CD4-positive, alpha-beta T cell treated with Interleukin-15 for 4 hours (primary cell): ENCODE measurements at regions not wholly inside any gene's neighbourhood (a gene's known extent, or its start where the extent isn't known, plus 50 kb on each side); places are given as distances from the start of the nearest gene placed in this dataset.
A peak's percentile ranks its signal among the peaks of the same experiment; 100 is the strongest.

Source experiments
- DNase-seq: peaks from one replicate; pipeline ENCODE4 v3.0.0-alpha.2; 2020; ENCODE audit warnings: low spot score

GRCh38 chr2:7971841-7972240 is 710.0 kb upstream of the ID2 start:
- DNase-seq = no peak

GRCh38 chr2:7972670-7973069 is 709.2 kb upstream of the ID2 start:
- DNase-seq = no peak

- no peak for DNase-seq
These were observed 707.9 kb upstream of the ID2 start for GRCh38 chr2:7973801-7974480.

DNA sequence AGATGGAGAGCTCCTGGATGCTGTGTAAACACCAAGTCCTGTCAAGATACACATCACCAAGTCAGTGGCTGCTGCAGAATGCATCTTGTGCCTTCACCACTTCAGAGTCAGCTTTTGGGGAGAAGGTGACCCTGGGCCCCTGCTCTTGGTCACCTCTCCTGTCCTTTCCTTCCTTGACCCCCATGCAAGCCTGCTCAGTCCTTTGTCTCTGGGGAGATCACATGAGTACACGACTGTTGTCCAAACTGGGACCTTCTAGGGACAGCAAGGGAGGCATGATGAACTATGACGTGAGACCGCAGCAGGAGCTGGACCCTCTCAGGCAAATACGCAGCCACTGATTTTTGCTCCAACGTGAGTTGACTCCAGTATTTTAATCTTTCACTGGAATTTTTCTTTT is 706.9 kb upstream of the ID2 start:
- no peak for DNase-seq

DNA sequence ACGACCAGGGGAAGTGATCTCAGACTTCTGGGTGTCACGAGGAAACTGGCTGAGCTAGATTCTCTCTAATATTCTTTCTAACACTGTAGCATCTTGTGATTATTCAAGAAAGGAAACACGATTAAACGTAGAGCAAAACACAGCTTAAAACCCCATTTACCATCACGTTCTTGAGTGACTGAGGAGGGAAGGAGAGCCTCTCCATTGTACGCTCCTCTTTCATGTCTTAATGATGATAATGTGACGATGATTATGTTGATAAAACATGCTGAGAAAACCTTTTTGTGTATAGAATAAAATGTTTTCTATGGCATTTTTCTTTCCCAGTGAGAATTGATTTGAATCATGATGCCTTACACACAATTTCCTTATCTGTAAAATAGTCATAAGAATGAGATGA is 705.6 kb upstream of the ID2 start:
- DNase-seq = no peak

DNA sequence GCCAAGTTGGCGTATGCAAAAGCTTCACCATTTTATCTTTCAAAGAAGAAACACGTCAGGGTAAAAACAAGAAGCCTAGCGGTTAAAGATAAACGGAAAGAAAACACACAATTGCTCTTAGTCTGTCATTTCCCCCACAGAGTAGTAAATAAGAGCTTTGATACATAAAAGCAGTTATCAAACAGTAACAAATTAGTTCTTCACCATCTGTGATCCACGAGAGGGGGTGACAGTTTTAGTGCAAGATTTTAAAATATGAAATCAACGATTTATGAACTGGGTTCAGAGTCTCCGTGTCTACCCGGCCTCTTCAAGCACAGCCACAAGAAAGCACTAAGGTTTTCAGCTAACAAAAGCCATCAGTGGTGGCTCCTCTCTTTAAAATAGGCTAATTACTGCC is 703.9 kb upstream of the ID2 start:
- no peak for DNase-seq

DNA sequence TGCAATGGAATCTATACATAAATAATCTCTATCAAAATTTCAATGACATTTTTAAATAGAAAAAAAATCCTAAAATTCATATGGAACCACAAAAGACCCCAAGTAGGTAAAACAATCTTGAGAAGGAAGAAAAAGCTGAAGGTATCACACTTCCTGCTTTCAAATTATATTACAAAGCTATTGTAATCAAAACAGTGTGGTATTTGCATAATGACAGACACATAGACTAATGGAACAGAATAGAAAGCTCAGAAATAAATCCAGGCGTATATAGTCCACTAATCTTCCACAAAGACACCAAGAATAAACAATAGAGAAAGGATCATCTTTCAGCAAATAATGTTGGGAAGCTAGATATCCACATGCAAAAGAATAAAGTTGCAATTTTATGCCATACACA is 699.8 kb upstream of the ID2 start:
- no peak for DNase-seq

DNA sequence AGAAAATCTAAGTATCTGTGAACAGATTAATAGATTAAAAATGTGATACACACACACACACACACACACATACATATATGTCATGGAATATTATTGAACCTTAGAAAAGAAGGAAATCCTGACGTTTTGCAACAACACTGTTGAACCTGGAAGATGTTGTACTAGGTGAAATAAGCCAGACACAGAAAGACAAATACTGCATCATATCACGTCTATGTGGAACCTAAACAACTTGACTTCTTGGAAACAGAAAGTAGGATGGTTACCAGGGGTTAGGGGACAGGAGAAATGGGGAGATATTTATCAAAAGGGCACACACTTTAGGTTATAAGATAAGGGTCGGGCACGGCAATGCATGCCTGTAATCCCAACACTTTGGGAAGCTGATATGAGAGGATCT is 698.4 kb upstream of the ID2 start:
- no peak for DNase-seq

DNA sequence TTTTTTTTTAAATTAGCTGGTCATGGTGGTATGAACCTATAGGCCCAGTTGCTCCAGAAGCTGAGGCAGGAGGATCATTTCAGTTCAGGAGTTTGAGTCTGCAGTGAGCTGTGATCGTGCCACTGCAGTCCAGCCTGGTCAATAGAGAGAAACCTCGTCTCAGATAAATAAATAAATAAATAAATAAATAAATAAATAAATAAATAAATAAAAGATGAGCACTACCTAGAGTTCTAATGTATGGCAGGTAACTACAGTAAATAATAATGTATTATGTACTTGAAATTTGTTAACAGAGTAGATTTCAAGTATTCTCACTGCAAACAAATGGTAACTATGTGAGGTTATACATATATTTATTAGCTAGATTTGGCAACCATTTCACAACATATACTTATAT is 697.9 kb upstream of the ID2 start:
- no peak for DNase-seq

DNA sequence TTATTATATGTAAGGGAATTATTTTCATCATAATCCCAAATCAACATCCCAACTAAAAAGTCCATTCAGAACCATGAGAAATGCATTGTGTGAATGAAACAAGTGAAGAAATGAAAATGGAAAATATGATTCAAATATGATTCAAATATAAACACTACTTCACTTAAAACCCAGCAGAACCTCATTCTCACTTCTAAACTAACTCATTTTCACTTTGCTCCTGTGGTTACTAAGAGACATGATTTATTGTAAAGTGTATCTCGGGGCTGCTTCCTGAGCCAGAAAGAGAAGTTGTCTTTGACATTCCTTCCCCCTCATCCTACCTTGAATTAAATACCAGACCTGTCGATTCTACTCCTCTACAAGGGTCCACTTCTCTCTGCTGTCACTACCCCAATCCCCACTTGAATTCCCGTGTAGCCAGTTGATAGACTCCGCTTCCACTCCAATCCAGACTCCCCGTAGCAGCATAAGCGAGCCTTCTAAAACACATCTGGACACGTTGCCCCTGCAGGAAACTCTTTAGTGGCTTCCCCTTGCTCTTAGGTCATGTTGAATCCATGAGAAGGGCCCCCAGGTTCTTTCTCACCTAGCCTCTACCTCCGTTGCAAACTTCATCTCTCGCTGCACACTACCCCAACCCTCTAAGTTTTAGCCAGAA is 697.0 kb upstream of the ID2 start:
- DNase-seq = no peak

DNA sequence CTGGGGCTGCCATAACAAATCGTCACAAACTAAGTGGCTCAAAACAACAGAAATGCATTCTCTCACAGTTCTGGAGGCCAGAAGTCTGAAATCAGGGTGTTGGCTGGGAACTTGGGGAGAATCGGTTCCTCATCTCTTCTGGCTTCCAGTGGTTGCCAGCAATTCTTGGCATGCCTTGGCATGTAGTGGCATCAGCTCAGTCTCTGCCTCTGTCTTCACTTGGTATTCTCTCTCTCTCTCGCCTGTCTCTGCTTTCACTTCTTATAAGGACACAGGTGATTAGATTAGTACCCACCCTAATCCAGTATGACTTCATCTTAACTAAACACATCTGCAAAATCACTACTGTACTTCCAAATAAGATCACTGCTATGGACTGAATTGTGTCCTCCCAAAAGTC is 695.4 kb upstream of the ID2 start:
- no peak for DNase-seq

- DNase-seq = no peak
These were observed 693.9 kb upstream of the ID2 start for GRCh38 chr2:7987992-7988391.

DNA sequence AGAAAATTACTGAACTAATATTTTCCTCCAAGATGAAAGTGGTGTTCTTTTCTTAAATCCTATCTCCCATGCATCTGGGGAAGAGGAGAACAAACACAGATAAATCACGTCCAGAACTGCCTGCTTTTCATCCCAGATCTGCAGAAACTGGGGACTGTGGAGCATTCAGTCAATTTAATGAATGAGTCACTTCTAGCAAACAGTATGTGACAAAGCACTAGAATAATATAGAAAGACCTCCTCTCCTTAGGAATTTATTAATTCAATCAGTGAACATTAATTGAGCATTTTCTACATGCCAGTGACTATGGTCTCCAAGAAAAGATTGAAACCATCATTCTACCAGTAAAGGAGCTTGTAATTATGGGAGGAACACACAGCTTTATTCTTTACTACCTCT is 693.4 kb upstream of the ID2 start:
- DNase-seq = no peak

DNA sequence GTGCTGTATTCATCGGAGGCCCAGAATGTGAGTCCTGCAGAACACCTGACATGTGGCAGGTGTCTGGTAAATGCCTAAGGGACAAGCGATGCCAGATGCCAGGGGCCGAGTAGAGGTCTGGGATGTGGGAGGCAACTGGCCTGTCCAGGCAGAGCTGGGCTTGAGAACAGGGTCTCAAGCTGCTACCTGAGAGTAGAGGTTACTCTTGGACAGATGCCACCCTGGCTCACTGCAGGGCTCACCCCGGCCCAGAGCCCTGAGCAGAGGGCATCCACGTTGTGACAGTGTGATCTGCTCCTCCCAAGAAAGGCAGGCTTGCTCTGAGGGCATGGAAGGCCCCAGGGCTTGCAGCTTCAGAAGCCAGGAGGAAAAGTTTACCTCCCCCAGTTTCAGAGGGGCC is 692.0 kb upstream of the ID2 start:
- DNase-seq = no peak

- no peak for DNase-seq
These were observed 688.9 kb upstream of the ID2 start for GRCh38 chr2:7992612-7993602.

- no peak for DNase-seq
These were observed 687.4 kb upstream of the ID2 start for GRCh38 chr2:7994397-7994951.

GRCh38 chr2:7997279-7997678 is 684.6 kb upstream of the ID2 start:
- no peak for DNase-seq

DNA sequence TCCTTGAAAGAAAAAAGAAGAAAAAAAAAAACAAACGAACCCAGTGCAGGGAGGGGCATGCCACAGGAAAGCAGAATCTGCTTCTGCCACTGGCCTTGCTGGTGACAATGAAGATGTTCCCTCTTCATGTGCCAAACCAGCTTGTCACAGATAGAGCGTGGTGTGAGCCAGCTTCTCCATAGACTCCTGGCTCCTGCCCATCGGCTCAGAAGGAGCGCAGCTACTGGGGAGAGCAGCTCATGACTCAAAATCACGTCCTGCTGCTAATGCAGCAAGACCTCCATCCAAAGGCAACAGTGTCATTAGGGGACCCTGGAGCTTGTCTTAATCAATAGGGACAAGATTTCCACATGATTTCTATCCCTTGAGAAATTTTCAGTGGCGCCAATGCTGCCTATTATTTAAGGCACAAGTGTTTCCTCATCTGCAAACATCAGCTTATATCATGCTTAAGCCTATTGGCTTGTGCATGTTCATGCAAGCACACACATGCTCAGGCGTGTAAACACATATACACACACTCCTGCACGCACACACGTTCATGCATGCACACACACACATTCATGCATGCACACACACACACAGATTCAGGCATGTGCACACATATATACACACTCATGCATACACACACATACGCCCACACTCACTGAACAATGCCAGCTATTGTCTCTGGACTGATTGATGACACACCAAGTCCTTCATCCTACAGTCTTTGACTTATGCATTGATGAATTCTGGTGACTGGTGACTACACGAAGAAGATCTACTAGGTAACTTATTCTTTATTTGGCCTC is 682.0 kb upstream of the ID2 start:
- no peak for DNase-seq

- DNase-seq = peak; percentile 12
These were observed 681.0 kb upstream of the ID2 start for GRCh38 chr2:8000870-8001269.

GRCh38 chr2:8002765-8003393 is 679.0 kb upstream of the ID2 start:
- DNase-seq = no peak

- DNase-seq = no peak
These were observed 678.3 kb upstream of the ID2 start for GRCh38 chr2:8003462-8004075.
